Activated T-cell treated with anti-CD3 and anti-CD28 coated beads, Interleukin-2, amount 50 U/mL, for 1 hour (primary cell): ENCODE measurements at regions not wholly inside any gene's neighbourhood (a gene's known extent, or its start where the extent isn't known, plus 50 kb on each side); places are given as distances from the start of the nearest gene placed in this dataset.

Experiments used
- DNase-seq: peaks from one replicate; pipeline ENCODE4 v3.0.0-alpha.2; 2020

DNA sequence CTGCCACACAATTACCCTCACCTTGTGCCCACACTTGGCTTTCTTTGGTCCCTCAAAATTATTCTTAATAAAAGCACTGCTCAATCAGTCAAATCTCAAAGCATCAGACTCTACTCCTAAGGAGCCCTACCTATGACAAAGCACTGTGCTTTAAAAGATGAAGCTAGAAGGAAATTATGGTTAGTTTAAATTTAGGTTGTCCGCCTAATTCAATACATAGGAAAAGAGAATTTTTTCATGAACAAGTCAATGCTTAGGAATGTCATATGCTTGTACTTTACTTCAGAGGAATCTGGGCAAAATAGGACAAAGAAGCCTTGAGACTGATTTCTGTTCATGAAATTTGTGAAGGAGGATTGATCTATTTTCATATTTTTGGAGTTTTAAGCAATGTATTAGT lies 726.4 kb upstream of the CDH2 start:
- DNase-seq, result no peak

DNA sequence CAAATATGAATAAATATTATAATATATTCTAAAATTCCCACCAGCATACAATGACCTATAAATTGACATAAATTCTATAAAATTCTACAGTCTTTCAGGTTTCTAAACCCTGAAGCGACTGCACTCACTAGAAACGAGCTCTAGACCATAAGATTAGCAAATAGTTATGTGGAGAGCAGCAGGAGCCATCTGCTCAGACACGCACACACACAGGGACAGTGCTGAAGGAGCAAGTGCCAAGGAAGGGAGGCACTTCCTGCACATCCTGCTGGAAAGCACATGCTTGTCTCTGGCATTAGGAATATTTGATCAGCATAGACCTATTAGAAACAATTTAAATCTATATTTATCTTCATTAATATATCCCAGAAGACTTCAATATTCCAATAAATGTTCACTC lies 713.9 kb upstream of the CDH2 start:
- DNase-seq, result no peak

DNA sequence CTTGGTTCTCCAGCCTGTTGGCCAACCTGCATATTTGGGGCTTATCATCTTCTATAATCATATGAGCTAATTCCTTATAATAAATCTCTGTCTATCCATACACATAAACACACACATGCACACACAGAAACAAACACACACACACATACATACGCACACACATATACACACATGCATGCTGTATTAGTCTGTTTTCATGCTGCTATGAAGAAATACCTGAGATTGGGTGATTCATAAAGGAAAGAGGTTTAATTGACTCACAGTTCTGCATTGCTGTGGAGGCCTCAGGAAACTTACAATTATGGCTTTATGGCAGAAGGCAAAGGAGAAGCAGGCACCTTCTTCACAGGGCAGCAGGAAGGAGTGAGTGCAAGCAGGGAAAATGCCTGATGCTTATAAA lies 707.4 kb upstream of the CDH2 start:
- no peak for DNase-seq

DNA sequence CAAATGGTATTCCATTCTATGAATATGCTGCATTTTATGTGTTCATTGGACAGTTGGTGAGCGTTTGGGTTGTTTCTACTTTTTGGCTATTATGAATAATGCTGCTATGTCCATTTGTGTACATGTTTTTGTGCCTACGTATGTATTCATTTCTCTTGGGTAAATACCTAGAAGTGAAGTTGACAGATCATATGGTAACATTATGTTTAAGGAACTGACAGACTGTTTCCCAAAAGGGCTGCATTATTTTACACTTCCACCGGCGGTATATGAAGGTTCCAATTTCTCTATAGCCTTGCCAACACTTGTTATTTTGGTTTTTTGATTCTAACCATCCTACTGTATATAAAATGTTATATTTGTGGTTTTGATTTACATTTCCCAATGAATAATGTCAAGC lies 703.9 kb upstream of the CDH2 start:
- DNase-seq, result no peak

DNA sequence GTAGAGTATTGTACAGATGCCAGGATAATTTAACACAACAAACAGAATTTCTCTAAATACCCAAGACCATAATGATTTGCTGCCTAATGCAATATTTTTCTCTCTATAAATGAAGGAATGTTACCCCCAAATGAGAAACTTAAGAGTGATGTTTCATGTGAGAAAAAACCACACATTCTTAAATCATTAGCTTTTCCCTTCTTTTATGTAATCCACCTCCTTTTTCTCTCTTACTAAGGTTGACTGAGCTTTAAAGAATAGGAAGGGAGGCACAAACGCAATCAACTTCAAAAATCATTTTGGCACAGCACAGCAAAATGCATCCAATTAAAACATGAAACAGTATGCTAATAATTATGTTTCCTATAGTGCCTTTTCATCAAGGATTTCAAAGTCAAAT lies 698.1 kb upstream of the CDH2 start:
- DNase-seq, result no peak

DNA sequence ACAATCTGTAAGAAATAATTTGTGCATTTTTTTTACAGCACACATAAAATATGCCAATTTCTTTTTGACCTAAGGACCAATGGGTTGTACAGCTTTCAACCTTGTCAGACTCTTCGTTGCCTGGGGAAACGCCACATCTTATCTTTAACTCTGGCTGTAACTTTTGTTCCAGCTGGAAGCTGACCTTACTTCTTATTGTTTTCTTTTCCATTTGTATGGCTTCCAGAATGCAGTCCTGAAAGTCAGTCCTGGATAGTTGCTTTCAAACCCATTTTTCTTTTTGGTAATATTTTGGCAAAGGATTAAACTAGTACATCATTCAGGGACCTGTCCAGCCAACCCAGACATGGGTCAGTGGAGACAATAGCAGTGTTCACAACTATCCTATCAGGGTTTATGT lies 686.5 kb upstream of the CDH2 start:
- DNase-seq, result no peak

DNA sequence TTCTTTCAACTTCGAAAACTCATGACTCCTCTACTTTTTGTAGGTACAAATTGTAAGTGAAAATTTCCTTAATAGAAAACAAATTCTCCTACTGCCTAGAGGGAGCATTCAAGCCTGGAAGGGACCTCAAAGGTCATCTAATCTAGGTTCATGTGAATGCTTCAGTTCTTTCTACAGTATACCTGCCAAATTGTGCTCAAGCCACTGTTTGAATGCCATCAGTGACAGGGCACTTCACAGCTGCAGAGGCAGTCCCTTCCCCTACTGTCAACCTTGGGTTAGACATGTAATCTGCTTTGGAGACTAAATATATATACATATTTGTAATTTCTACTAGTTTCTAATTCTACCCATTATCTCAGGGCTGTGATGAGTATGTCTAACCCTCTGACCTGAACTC lies 681.3 kb upstream of the CDH2 start:
- no peak for DNase-seq

DNA sequence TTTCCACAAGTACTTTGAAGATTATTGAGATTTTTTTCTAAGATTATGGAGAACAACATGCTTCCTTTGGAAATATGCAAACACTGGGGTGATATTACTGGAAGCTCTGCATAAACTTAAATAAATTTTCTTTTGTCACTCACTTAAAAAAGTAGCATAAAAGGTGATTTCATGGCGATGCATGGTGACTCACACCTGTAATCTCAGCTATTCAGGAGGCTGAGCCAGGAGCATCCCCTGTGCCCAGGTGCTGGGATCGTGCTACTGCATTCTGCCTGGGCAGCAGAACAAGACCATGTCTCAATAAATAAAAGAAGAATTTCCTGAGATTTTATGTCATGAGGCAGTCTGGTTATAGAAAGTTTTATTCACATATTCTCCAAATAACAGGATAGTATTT lies 679.1 kb upstream of the CDH2 start:
- DNase-seq, result no peak

DNA sequence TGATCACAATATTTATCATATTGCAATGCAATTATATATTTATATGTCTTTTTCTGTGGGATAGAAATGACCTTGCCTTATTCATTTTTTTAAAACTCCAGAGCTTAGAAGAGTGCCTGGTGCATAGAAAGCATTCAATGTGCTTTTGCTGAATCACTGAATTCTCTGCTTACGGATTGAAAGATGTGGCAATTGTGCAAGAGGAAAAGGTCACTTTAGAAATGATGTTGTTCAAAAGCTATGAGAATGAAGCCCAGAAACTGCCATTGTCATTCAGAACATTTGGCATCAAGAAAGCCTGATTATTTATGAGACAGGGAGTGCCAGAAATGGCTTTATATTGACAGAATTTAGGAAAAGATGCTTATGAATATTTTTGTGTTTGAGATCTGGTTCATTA lies 678.6 kb upstream of the CDH2 start:
- no peak for DNase-seq

DNA sequence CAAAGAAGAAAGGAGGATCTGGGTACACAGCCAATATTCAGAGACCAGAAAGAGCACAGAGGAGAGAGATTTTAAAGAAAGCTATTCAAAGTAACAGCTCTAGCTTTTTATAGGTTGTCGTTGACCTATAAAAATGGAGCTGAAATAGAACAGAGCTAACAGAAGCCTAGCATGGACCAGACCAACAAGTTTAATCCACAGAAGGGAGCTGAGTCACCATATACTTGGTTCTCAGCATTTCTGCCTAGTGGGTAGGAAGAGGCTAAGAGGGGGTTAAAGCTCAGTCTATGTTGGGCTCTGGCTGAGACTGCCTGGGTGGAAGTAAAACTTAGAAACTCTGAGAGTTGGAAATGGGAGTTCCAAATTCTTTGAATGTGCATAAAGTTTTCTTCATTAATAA lies 678.0 kb upstream of the CDH2 start:
- DNase-seq, result no peak

DNA sequence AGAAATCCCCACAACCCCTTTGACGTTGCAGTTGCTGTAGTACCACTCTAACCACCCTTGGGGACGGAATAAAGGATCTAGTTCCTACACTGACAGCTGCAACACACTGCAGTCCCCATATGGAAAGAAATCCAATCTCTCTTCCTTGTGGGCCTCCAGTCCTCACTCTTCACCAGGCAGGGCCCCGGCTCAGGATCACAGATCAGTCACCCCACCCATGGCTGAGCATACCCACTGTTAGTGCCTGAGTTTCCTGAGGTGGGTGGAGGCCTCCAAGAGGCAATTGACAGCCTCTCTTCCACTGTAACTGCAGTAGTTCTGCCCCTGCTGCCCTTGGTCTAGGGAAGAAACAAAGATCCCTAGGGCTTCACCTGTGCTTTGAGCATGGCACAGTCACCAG lies 670.0 kb upstream of the CDH2 start:
- no peak for DNase-seq

DNA sequence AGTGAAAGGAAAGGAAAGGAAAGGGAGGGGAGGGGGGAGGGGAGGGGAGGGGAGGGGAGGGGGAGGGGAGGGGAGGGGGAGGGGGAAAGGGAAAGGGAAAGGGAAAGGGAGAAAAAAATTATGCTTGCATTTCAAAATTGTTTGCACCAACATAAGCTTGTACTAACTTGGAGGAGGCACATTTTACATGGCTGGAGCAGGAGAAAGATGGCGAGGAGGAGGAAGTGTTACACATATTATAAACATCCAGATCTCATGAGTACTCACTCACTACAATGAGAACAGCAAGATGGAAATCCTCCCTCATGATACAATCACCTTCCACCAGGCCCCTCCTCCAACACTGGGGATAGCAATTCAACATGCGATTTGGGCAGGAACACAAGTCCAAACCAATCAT lies 660.2 kb upstream of the CDH2 start:
- no peak for DNase-seq

DNA sequence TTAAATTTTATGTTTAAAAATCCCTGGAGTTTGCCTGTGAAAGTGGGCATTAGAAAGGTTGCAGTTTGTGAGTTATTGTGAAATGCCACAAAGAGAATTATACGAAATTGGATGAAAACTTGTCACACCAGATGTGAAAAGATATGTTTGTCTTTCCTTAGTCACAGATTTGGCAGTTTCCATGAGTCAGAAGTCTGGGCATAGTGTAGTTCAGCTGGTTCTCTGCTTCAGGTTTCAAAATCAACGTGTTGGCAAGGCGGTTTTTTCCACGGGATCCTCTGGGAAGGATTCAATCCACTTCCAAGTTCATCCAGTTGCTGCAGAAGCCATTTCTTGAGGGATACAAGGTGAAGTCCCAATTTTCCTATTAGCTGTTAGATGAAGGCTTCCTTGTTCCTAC lies 658.0 kb upstream of the CDH2 start:
- no peak for DNase-seq

DNA sequence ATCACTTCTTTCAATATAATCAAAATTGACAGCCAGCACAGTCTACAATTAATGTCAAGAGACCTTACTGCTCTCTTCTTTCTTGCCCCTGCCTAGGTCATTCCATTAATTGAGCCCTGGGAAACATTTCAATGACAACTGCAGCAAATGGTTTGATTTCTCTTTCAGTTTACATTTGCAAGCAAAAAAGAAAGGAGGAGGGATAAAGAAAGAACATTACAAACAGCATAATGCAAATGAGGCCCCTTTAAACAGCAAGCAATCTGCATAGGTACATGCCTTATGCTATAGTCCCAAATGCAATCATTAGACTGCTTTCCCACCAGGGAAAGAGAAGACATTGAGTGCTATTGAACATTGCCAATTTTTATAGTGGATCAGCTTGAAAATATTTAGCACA lies 655.0 kb upstream of the CDH2 start:
- DNase-seq, result no peak

DNA sequence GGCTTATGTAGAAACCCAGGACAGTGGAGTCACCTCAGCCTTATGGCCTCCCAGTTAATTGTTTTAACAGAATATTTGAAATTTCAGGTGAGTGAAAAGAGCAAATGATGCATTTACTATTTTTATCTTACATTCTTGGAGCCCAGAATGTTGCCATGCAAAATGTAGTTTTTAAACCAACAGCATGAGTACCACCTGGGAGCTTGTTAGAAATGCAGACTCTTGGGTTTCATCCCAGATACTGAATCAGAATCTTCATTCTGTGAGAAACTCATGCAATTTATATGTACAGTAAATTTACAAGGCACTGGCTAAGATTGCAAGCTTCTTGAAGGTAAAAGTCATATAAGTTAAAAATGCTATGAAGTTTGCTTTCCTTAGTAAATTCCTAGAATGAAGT lies 654.5 kb upstream of the CDH2 start:
- no peak for DNase-seq

DNA sequence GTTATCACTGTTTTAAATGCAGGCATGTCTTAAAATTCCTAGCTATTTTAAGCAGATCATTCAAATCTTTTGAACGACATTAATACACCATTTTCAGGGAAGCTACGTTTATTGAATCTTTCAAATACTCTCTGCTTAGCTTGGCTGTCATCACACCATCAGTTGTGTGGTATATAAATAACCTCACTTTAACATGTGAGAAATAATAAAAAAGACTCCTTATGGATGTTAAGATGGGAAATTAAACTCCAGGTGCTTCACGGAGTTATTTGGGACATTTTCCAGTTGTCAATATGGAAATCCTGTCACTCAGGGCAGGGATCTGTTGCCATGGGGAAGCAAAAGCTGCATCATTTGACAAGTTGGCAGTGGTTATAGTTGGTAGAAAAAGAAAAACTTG lies 649.2 kb upstream of the CDH2 start:
- no peak for DNase-seq

DNA sequence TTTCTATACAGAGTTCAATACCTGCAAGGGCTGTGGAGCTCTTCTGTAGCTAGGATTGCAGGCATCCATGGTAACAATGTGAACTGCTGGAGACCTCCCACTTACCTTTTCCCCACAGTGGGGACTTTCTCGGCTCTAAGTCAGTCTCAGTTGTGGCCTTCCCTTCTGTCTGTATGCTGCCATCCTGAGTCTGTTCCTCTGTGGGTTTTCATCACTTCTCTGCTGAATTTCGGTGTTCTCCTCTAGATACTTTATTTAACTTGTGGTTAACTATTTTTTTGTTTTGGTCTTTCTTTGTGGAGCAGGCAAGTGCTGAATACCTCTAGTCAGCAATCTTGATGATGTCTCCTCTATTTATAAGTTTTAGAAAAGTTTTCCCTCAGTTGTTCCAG lies 647.2 kb upstream of the CDH2 start:
- DNase-seq, result no peak

DNA sequence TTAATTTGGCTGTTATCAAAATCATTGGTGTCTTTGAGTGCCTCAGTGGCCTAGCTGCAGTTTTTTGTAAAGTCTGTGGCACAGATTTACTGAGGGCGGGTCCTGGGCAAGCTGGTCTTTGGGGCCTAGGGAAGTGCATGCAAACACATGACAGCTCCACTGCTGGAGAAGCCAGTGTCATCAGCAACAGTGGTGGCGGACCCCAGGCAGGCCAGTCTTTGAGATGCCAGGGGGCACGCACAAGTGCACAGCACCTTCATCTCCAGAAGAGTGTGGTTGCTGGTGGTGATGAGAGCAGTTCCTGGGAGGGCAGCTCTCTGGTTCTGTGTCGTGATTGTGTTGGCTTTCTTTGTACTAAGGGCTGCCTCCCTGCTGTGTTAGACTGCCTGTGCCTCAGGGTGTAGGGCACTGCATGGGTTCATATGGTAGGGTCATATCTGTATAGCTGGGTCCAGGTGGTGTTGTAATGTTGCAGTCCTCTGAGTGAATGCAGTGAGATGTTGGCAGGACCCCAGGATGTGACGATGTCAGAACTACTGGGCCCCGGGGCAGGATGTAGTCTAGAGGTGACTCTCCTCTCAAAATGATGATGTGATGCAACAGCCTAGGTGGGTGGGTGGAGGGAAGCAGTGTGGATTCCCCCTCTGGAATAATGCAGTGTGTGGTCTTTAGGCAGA lies 646.7 kb upstream of the CDH2 start:
- no peak for DNase-seq

DNA sequence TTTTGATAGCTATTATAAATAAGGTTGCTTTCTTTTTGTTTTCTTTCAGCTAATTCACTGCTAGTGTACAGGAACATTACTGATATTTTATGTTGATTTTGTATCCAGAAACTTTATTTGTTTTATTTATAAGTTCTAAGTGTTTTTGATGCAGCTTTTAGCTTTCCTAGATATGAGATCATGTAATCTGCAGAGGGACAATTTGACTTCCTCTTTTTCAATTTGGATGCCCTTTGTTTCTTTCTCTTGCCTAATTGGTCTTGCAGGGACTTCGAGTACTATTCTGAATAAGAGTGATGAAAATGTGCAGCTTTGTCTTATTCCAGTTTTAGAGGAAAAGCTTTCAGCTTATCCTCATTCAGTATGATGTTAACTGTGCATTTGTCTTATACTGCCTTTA lies 643.4 kb upstream of the CDH2 start:
- no peak for DNase-seq

DNA sequence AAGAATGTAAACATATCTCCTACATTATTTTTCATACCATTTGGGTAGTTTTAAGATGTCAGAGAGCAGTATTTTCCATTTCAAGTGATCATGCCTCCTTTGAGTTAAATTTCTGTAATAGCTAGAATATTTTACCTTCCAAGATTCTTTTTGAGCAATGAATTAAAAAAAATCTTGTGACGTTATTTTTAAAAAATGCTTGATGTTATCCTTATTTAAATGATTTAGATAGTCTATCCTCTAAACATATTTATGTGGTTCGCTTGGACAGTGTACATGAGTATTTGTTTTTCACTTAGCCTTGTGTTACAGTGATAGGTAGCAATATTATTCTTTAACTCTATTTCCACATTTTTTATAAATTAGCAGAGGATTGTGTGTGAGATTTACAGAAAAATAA lies 639.2 kb upstream of the CDH2 start:
- no peak for DNase-seq

DNA sequence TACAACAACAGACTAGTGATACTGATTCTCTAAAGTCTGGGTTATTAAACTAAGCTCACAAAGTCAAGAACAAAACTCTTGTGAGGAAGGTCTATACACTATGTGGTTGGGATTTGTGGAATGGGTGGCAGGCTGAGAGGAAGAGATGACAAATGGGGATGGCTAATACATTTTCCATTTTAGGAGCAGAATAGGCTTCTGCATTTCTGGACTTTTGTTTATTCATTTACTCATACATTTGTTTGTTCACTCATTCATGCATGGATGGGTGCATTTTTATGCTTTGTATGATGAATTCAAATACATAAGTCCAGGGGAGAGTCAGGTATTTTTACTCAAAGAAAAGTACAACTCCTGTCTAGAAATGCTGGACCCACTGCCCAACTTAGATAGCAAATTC lies 637.4 kb upstream of the CDH2 start:
- DNase-seq, result no peak

DNA sequence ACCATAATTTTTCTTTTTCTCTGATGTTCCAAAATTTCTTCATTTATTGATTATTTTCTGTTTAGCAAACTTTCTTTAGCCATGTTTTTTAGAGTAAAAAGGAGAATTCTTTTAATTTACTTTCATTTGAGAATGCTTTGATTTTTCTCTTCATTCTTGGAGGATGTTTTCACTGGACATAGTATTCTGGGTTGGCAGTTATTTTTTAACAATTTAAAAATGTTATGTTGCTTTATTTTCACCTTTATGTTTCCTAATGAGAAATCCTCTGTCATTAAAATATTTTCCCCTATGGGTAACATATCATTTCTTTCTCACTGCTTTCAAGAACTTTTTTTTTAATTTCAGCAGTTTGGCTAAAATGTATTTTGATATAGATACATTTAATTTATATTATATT lies 631.4 kb upstream of the CDH2 start:
- no peak for DNase-seq

DNA sequence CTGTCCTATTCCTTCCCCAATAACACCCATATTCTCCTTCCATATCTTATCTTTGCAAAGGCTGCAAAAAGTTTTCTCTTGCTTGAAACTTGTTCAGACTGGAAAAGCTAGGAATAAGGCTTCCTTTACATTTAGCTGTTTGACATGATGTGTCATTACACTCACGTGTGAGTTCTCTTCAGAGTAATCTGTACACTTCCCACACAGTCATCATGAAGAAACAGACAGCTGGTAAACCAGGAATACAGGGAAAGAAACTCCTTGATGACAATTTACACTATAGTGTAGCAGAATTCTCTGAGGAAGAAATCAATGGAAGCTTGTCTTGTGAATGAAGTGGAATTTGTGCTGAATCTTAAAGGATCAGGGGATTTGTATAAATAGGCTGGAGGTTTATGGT lies 628.6 kb upstream of the CDH2 start:
- DNase-seq, result no peak

DNA sequence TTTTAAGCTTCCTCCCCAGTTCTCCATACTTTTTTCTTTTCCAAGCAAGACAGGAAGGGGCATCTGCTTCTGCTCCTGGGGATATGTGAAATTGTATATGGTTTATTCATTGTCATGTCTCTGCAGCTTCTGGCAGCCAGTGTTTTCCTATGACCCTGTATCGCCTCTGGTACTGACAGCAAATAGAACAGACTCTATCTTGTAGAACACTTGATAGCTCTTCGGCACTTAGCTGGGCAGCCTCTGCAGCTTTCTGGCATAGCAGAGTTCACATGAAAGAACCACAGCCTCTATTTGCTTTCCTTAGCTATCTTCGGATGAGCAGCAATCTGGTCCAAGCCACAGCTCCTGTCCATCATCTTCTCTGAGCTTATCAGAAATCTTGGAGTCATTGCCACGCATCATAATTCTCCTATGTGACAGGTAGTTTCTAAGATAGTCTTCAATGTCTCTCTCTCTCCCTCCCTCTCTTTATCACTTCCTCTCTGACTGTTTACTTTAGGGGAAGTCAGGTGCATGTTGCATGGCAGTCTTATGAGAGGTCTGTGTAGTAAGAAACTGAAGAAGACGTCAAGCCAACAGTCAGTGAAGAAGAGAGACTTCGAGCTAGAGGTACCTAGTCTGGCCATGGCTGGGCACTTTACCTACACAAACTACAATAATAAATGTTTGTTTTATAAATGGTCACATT lies 627.7 kb upstream of the CDH2 start:
- no peak for DNase-seq

DNA sequence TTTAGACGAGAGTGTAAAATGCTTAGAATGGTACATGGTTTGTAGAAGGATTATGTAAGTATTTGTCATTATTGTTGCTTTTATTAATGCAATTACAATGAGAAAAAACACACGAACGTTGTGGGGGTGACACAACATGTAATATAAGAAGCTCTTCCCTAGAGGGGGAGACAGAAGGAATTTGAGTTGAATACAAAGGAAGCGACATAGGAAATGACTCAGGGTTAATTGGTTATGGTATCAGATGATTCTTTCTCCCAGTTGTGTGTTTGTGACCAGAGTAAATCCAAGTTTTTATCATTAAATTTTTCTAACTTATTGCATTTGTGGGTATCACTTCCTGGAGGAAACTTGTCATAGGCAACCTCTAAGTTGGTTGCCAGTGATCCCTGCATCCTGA lies 625.6 kb upstream of the CDH2 start:
- no peak for DNase-seq
